ENCODE measurements at regions not wholly inside any gene's neighbourhood (a gene's known extent, or its start where the extent isn't known, plus 50 kb on each side); places are given as distances from the start of the nearest gene placed in this dataset.

GRCh38 chr2:122075381-122075780 lies 319.9 kb downstream of the TSN start:
- Histone ChIP-seq H3K9me3 (ENCODE audit: insufficient read depth, low read length) (no peaks in the 10 kb centered on the region), H3K27ac (ENCODE audit: low read length) (no peak overlapping the region), H3K79me2 (ENCODE audit: low read length) (no peaks in the 10 kb centered on the region), H3K36me3 (replicated peaks; ENCODE audit: low read depth, low read length) (no peaks in the 10 kb centered on the region), H3K4me1 (ENCODE audit: low read length) (no peaks in the 10 kb centered on the region), H3K9ac (ENCODE audit: low read length) (no peak overlapping the region), H3K4me2 (ENCODE audit: low read length) (no peak overlapping the region), H2AFZ (ENCODE audit: low read depth, low read length) (no peak overlapping the region), H3K4me3 (ENCODE audit: low read length) (no peak overlapping the region), H4K20me1 (ENCODE audit: insufficient read depth, low read length) (no peaks in the 10 kb centered on the region), H3K27me3 (ENCODE audit: low read depth, low read length) (no peaks in the 10 kb centered on the region)
- TF ChIP-seq EZH2phosphoT487 (IDR thresholded peaks at IDR 0.05; ENCODE audit: low read depth) (no peak), CTCF (IDR thresholded peaks at IDR 0.05; ENCODE audit: low read depth, low read length) (no peak)

GRCh38 chr2:122077114-122077513 lies 321.7 kb downstream of the TSN start:
- no peak overlapping the region for H3K4me3 ChIP-seq (ENCODE audit: low read length)
- H4K20me1 ChIP-seq (ENCODE audit: insufficient read depth, low read length): no peaks in the 10 kb centered on the region
- H3K9me3 ChIP-seq (ENCODE audit: insufficient read depth, low read length): no peaks in the 10 kb centered on the region
- H3K36me3 ChIP-seq (replicated peaks; ENCODE audit: low read depth, low read length): no peaks in the 10 kb centered on the region
- no peak overlapping the region for H2AFZ ChIP-seq (ENCODE audit: low read depth, low read length)
- H3K27me3 ChIP-seq (ENCODE audit: low read depth, low read length): peaks cover 3% of the 10 kb centered on the region; the same call in 1 of the 2 replicates
- H3K4me2 ChIP-seq (ENCODE audit: low read length): no peak overlapping the region
- H3K79me2 ChIP-seq (ENCODE audit: low read length): no peaks in the 10 kb centered on the region
- no peak overlapping the region for H3K9ac ChIP-seq (ENCODE audit: low read length)
- no peaks in the 10 kb centered on the region for H3K4me1 ChIP-seq (ENCODE audit: low read length)
- TF ChIP-seq CTCF (IDR thresholded peaks at IDR 0.05; ENCODE audit: low read depth, low read length): no peak
- no peak for TF ChIP-seq EZH2phosphoT487 (IDR thresholded peaks at IDR 0.05; ENCODE audit: low read depth)
- no peak overlapping the region for H3K27ac ChIP-seq (ENCODE audit: low read length)

DNA sequence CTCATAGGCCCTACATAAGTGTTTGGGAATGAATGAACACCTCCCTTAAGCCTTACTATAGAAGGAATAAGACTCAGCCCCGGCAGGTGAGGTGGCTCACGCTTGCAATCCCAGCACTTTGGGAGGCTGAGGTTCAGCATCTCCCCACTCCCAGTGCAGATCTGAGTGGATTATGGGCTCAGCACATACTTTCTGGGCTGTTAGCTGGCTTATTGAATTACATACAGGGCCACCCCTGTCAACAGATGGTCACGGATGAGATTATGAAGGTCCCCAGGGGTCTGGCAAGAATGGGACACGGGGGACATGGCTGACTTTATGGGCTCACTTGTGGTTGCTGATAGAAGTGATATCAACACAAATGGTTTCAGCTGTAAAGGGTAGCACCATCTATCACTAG lies 322.3 kb downstream of the TSN start:
- Histone ChIP-seq H3K36me3 (replicated peaks; ENCODE audit: low read depth, low read length) (no peaks in the 10 kb centered on the region), H4K20me1 (ENCODE audit: insufficient read depth, low read length) (no peaks in the 10 kb centered on the region), H3K27ac (ENCODE audit: low read length) (no peak overlapping the region), H3K4me2 (ENCODE audit: low read length) (no peak overlapping the region), H3K79me2 (ENCODE audit: low read length) (no peaks in the 10 kb centered on the region), H3K27me3 (ENCODE audit: low read depth, low read length) (peaks cover 3% of the 10 kb centered on the region; the same call in 1 of the 2 replicates), H2AFZ (ENCODE audit: low read depth, low read length) (no peak overlapping the region), H3K4me1 (ENCODE audit: low read length) (no peaks in the 10 kb centered on the region), H3K9ac (ENCODE audit: low read length) (no peak overlapping the region), H3K4me3 (ENCODE audit: low read length) (no peak overlapping the region), H3K9me3 (ENCODE audit: insufficient read depth, low read length) (no peaks in the 10 kb centered on the region)
- TF ChIP-seq EZH2phosphoT487 (IDR thresholded peaks at IDR 0.05; ENCODE audit: low read depth) (no peak), CTCF (IDR thresholded peaks at IDR 0.05; ENCODE audit: low read depth, low read length) (no peak)

- TF ChIP-seq CTCF (IDR thresholded peaks at IDR 0.05; ENCODE audit: low read depth, low read length): no peak
- TF ChIP-seq EZH2phosphoT487 (IDR thresholded peaks at IDR 0.05; ENCODE audit: low read depth): no peak
- Histone ChIP-seq H3K9ac (ENCODE audit: low read length) (no peak overlapping the region), H3K27me3 (ENCODE audit: low read depth, low read length) (peaks cover 4% of the 10 kb centered on the region; the same call in 1 of the 2 replicates)
Measured at GRCh38 chr2:122078451-122078850, 323.0 kb downstream of the TSN start.

More at GRCh38 chr2:122078451-122078850, 323.0 kb downstream of the TSN start:
- H2AFZ ChIP-seq (ENCODE audit: low read depth, low read length): no peak overlapping the region
- no peak overlapping the region for H3K27ac ChIP-seq (ENCODE audit: low read length)
- H3K79me2 ChIP-seq (ENCODE audit: low read length): no peaks in the 10 kb centered on the region
- no peaks in the 10 kb centered on the region for H3K4me1 ChIP-seq (ENCODE audit: low read length)
- H3K9me3 ChIP-seq (ENCODE audit: insufficient read depth, low read length): no peaks in the 10 kb centered on the region
- no peaks in the 10 kb centered on the region for H3K36me3 ChIP-seq (replicated peaks; ENCODE audit: low read depth, low read length)
- H4K20me1 ChIP-seq (ENCODE audit: insufficient read depth, low read length): no peaks in the 10 kb centered on the region
- no peak overlapping the region for H3K4me2 ChIP-seq (ENCODE audit: low read length)
- H3K4me3 ChIP-seq (ENCODE audit: low read length): no peak overlapping the region

All from OCI-LY3 (cell line).